Peyer's patch (tissue), 4 donors: ENCODE measurements at regions not wholly inside any gene's neighbourhood (a gene's known extent, or its start where the extent isn't known, plus 50 kb on each side); places are given as distances from the start of the nearest gene placed in this dataset.

ENCODE experiments used
- POLR2A ChIP-seq, 2 donors: fragments of 450-650 bp; IDR thresholded peaks; one replicate each; pipeline ENCODE4 v1.5.1; 2017; ENCODE audit warnings: antibody characterized with exemption in 2 of 2, mild to moderate bottlenecking in 2 of 2, moderate library complexity in 2 of 2
- TF ChIP-seq, protein P1 (sequence below), 6 experiments: fragments of 450-650 bp in 4 of 6; fragments of 200-600 bp in 2 of 6; sonication (generic) in 1 of 6; IDR thresholded peaks; one replicate each; pipeline ENCODE4 v1.5.1; 2017 to 2019; ENCODE audit warnings: antibody characterized with exemption in 6 of 6, mild to moderate bottlenecking in 3 of 6, moderate library complexity in 1 of 6

DNA sequence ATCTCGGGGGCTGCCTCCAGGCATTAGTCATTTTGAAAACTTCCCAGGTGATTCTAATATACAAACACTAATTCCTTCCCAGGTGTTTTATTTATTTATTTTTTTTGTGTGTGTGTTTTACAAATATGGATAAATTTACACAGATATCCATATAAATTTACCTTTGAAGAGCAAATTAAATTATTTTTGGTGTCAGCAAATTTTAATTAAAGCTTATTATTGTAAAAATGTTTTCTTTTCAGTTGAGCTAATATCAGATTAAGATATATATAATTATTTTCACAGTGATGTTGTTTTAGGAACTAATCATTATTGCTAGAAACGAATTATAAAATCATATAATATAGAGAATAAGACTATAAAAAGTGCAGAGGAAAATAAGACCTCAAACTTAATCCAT, 62.0 kb upstream of the FREM3 start:
- TF ChIP-seq POLR2A (IDR thresholded peaks at IDR 0.05): no peak
- TF ChIP-seq, protein P1, sequence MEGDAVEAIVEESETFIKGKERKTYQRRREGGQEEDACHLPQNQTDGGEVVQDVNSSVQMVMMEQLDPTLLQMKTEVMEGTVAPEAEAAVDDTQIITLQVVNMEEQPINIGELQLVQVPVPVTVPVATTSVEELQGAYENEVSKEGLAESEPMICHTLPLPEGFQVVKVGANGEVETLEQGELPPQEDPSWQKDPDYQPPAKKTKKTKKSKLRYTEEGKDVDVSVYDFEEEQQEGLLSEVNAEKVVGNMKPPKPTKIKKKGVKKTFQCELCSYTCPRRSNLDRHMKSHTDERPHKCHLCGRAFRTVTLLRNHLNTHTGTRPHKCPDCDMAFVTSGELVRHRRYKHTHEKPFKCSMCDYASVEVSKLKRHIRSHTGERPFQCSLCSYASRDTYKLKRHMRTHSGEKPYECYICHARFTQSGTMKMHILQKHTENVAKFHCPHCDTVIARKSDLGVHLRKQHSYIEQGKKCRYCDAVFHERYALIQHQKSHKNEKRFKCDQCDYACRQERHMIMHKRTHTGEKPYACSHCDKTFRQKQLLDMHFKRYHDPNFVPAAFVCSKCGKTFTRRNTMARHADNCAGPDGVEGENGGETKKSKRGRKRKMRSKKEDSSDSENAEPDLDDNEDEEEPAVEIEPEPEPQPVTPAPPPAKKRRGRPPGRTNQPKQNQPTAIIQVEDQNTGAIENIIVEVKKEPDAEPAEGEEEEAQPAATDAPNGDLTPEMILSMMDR (IDR thresholded peaks at IDR 0.05): no peak
